ENCODE measurements at regions not wholly inside any gene's neighbourhood (a gene's known extent, or its start where the extent isn't known, plus 50 kb on each side); places are given as distances from the start of the nearest gene placed in this dataset.
"Not testable (repeated sequence)": the region's sequence is repeated elsewhere in the genome, so short reads cannot be mapped to it uniquely, and the experiment has no call there.

DNA sequence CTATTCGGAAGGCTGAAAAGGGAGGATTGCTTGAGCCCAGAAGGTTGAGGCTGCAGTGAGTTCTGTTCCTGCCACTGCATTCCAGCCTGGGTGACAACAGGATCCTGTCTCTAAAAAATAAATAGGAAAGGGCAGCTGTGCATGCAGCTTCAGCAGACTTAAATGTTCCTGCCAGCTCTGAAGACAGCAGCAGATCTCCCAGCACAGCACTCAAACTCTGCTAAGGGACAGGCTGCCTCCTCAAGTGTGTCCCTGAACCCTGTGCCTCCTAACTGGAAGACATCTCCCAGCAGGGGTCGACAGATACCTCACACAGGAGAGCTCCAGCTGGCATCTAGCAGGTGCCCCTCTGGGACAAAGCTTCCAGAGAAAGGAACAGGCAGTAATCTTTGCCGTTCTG lies 117.9 kb downstream of the CXCL12 start:
- DNase-seq: no peak

DNA sequence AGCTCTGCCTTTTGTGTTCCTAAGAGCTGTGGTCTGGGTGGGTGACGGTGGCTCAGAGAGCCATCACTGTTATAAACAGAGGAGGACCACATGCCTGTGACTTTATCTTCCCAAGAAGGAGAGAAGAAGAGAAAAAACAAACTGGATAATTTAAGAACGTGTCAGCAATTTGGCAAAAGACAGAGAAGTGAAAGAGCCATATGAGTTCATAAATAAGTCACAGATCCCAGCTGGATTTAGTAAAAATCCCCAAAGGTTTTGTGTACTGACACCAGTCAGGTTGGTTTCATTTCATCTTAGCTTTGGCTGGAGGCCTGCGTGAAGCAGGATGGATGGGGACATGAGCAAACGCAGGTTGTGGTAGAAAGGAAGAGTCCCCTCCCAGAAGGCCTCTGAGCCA lies 120.7 kb downstream of the CXCL12 start:
- DNase-seq: no peak

DNA sequence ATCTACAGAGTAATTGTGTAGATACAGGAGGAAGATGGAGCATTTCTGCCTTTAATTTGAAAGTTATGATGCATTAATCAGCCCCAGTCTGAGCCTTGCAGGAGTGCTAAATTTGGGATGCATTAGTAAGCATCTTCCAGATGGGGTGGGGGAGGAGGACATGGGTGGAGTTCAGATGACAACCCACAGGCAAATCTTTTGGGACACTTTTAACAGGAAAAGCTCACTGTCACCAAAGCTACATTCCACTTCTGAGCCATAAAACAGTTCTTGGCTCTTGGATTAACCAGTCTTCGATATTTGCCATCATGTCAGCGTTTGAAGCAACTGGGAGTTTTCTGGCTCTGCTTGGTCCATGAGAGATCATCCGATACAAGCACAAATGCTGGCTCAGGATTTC lies 121.1 kb downstream of the CXCL12 start:
- DNase-seq: no peak

DNA sequence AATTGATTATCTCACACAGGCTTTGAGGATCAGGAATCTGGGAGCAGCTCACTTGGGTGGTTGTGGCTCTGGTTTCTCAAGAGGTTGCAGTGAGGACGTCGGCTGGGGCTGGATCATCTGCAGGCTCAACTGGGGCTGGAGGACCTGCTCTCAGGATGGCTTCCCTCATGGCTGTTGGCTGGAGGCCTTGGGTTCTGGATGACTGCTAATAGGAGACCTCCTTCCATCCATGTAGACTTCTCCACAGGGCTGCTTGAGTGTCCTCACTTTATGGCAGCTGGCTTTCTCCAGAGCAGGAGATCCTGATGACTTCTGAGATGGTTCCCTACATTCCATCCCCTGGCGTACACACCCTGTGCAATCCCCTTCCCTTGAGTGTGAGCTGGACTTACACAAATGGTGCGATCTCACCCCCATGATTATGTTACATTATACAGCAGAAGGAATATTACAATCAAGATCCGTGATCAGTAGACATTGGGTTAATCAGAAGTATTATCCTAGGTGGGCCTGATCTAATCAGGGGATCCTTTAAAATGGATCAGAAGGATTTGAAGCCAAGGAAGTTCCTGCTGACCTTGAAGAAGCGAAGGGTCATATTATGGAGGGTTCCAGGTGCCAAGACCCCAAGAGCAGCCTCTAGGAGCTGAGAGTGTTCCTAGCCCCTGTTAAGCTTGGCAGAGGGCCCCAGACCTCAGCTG lies 122.2 kb downstream of the CXCL12 start:
- DNase-seq: no peak

DNA sequence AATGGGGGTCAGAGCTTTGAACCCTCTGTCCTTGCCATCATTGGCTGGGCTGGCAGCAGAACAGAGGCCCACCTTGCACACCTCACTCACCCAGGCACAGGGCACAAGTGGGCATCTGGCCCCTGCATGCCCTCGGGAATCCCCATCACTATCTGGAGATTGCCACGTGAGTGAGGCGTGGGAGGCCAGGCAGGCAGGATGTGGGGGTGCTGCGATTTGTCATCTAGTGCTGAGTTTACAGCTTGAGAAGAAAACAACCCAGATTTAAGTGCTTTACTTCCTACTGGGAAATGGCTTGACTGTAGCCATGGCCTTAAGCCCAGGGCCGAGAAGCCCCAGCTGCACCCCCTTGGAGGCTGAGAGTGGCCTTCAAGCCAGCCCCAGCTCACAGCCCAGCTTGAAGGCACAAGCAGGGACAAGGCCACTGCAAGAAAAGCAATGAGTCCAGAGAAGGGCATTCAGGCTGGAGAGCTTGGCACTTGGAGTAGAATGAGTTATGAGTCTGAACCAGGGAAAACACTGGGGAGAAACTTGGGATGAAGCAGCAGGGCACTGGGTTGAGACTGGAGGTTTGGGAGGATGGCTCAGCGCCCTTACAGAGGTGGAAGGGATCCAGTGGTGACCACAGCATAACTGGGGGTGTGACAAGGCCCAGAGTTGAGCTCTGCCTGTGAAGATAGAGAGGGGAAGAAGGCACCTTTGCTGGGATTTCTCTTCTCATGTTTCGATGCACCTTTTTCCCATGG lies 123.0 kb downstream of the CXCL12 start:
- DNase-seq: no peak

DNA sequence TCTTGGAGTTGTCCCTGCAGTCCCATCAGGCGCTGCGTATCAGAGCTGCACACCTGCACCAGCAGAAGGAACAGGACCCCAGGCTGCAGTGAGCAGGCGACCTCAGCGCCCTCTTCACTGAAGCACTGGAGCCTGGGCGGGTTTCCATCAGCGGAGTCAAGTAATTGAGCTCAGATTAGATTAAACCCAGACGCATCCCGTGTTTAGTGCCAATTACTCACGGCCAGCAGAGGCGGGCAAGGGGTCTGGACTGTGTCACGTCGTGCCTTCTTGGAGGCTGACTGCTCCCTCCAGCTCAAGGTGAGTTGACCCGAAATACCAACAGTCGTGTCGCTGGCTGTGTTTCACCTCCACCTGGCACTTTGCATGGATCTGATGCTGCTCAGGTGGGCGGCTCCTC lies 123.6 kb downstream of the CXCL12 start:
- no peak for DNase-seq

DNA sequence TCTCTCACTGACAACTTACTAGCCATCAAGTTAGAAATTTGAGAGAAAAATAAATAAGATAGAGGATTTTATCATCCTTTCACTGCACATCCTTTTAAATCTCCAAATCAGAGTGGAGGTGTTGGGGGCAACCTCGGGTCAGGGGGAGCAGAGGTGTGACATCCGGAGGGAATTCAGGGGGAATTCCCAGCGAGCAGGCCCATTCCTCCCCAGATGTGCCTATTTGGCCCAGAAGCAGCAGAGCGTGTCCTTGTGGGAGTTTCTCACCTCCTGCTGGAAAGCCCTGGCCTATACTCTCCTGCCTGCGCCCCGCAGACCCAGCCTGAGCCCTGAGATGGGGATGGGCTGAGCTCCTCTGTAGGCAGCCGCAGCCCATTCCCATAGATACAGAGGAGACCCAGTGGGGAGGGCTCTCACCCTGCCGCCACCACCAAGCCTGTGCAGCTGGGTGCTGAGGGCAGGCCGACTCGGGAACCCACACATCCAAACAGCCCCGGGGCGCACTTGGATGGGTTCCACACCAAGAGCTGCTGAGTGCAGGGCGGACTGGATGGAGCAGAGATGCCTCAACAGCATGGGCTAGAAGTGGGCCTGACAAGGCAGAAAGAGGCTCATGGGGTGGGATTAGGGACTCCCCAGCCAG lies 124.5 kb downstream of the CXCL12 start:
- no peak for DNase-seq

DNA sequence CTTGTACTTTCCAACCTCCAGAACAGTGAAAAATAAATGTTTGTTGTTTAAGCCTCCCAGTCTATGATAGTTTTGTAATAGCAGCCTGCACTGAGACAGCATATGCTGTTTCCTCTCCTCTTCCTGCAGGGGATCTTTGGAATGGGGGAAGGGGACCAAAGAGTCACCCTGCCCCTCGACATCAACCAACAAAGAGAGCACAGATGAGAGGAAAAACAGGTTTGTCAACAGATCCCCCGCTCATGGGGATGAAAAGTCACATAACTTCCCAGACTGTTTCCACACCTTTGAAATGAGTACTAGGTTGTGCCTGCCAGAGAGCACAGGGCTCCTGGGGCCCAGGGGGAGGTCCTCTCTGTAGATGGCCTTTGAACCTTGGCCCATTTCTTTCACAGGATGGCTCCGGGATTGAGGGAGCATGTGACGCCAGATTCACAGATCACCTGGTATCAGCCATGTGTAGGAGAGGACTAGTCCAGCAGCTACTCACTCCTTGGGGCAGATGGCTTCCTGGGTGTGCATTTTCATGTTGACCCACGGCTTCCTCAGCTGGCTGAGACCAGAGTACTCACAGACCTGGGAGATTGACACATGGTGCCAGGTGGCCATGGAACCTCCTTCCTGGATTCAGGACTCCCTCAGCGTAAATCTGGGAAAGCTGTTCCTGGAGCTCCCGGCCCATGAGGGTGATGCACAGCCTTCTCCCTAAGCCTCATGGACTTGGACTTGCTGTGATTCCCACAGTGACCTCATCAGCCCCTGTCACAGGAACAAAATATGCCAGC lies 125.6 kb downstream of the CXCL12 start:
- no peak for DNase-seq

DNA sequence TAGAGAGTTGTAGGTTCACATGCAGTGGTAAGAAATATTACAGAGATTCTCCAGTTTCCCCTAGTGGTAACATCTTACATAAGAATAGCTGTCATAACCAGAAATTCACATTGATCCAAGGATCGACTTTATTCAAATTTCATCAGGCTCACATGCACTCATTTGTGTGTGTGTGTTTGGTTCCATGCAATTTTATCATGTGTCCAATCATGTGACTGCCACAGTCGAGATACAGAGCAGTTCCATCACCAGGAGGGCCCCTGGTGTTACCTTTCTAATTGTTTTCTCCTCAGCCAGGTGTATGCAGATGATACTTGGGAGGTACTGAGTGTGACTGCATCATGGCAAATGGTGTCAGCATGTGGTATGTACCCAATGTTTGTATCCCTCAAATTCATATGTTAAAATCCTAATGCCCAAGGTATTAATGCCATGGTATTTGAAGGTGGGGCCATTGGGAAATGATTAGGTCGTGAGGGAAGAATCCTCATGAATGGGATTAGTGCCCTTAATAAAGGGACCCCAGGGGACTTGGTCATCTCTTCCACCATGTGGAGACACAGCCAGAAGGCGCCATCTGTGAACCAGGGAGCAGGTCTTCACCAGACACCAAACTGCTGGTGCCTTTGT lies 126.3 kb downstream of the CXCL12 start:
- no peak for DNase-seq

DNA sequence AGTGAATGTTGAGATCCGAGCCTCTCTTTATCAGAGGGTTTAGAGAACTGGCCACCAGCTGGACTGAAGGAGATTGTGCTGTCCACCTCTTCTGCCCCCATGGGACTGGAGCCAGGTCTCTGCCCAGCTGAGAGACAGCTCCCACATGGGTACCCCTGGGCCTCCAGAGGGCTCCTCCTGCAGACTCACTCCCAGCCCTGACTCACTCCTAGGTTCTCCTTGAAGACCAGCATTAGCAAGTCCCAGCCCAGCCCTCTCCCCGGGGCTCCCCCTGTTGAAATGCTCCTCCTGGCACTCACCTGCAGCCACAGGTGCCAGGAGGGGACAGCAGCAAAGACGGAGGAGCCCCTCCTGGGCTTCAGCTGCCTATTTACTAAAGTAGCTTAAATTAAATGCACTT lies 126.9 kb downstream of the CXCL12 start:
- DNase-seq: no peak

DNA sequence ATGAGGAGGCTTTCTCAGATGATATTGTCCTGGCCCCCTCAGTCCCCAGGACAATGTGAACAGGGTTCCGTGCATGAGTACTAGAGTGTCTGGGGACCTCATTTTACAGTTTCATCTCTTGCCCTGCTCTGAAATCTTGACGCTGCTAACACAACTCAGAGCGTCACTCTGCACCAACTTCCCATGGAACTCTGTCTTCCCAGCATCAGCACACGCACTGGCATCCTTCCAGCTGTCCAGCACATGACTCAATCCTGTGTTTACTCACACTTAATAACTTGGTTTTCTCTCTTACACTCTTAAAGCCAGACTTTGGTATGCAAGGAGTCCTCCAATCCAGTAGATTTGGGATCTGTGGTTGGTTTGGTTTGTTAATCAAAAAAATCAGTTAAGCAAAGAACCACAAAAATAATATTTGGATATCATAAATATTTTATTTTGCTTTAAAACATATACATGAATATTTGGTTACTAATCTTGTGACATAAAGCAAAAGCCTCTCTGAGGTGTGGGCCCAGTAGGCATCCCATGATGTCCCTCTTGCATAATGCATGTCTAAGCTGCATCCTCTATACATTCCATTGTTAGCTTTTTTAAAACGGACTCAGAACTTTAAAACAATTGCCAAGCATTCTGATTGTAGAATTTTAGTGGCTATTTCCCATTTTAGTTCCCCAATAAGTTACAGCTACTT lies 131.0 kb downstream of the CXCL12 start:
- DNase-seq: no peak

DNA sequence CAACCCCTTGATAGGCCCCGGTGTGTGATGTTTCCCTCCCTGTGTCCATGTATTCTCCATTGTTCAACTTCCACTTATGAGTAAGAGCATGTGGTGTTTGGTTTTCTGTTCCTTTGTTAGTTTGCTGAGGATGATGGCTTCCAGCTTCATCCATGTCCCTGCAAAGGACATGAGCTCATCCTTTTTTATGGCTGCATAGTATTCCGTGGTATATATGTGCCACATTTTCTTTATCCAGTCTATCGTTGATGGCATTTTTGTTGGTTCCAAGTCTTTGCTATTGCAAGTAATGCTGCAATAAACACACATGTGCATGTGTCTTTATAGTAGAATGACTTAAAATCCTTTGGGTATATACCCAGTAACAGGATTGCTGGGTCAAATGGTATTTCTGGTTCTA lies 132.3 kb downstream of the CXCL12 start:
- not testable (repeated sequence) for DNase-seq

DNA sequence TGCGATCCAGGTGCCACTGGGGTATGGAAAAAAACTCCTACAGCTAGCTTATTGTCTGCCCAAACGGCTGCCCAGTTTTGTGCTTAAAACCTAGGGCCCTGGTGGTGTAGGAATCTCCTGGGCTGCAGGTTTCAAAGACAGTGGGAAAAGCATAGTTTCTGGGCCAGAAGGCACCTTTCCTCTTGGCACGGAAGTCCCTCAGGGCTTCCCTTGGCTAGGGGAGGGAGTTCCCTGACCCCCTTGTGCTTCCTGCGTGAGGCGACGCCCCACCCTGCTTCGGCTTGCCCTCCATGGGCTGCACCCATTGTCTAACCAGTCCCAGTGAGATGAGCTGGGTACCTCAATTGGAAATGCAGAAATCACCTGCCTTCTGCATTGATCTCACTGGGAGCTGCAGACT lies 135.0 kb downstream of the CXCL12 start:
- DNase-seq: not testable (repeated sequence)

DNA sequence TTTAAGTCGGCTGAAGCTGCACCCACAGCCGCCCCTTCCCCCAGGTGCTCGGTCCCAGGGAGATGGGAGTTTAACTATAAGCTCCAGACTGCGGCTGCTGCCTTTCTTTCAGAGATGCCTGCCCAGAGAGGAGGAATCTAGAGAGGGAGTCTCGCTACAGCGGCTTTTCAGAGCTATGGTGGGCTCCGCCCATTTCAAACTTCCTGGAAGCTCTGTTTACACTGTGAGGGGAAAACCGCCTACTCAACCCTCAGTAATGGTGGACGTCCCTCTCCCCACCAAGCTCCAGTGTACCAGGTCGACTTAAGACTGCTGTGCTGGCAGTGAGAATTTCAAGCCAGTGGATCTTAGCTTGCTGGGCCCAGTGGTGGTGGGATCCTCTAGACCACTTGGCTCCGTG lies 135.4 kb downstream of the CXCL12 start:
- no peak for DNase-seq

DNA sequence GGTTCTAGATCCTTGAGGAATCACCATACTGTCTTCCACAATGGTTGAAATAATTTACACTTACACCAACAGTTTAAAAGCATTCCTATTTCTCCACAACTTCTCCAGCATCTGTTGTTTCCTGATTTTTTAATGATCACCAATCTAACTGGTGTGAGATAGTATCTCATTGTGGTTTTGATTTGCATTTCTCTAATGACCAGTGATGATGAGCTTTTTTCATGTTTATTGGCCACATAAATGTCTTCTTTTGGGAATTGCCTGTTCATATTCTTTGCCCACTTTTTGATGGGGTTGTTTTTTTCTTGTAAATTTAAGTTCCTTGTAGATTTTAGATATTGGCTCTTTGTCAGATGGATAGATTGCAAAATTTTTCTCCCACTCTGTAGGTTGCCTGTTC lies 138.2 kb downstream of the CXCL12 start:
- not testable (repeated sequence) for DNase-seq

DNA sequence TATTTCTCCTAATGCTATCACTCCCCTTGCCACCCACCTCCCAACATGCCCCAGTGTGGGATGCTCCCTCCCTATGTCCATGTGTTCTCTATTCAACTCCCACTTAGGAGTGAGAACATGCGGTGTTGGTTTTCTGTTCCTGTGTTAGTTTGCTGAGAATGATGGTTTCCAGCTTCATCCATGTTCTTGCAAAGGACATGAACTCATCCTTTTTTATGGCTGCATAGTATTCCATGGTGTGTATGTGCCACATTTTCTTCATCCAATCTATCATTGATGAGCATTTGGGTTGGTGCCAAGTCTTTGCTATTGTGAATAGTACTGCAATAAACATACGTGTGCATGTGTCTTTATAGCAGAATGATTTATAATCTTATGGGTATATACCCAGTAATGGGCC lies 138.6 kb downstream of the CXCL12 start:
- DNase-seq: not testable (repeated sequence)

DNA sequence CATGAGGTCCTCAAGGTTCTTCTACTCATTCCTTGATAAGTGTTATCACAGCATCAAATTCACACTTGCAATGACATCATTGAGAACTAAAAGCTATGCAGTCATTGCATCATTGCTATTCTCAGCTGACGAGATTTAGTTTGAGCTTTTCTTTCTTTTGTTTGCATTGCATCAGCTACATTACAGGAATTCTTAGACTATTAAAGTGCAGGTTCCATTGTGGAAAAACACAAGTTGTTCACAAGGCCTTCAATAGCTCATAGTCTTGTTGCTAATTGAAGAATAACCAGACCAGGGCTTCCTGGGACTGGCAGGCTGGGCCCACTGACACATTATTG lies 139.3 kb downstream of the CXCL12 start:
- no peak for DNase-seq

DNA sequence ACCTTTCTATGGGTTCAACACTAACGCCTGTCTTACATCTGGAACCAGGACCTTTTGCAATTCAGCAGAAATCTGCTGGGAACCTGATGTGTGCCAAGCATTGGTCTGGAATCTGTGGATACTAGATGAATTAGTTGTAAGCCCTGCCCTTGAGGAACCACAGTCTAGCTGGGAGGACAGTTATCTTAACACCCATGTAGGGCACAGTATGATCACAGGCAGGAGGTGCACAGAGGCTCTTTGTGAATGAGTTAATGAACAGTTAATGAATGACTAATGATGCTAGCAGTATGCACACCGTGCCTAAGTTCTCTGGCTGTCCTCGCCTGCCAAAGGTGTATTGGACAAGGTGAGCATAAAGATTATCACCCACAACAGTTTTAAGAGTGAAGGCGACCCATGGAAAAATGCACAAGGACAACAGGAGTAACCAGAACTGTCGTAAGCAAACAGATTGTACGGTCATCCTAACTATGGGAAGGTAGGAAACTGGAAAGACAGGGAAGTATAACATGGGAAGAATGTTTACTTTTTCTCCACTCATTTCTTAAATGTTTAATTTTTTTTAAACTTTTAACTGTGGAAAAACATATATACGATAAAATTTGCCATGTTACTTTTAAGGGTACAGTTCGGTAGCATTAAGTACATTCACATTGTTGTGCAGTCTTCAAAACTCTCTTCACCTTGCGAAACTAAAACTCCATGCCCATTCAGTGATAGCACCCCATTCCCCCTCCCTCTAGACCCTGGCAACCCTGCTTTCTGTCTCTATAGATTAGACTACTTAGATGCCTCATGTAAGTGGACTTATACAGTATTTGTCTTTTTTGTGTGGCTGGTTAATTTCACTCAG lies 139.9 kb downstream of the CXCL12 start:
- no peak for DNase-seq

DNA sequence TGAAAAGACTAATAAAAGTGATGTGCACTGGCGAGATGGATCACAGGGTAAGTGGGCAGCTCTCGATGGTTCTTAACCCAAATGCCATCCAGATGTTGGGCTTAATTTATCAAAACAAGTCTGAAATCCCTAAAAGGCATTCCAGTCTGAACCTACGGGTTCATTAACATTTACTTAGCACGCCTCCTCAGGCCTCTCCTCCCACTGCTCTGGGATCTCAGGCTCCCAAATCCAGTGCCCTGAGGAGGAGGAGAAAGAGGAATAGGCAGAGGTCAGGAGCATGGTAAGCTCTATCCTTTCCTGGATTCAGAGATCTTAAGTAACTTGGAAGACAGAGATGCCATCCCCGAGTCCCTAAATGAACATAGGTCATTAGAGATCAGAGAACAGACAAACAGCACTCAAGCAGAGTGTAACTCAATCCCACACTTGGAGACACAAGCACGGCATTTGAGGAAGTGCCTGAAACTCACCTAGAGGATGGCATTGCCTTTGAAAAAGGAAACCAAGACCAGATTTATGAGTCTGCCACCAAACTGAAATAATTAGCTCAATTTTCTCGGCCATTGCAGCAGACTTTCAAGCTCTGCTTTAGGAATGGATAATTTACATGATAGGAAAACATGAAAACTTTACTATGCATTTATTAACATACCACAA lies 140.9 kb downstream of the CXCL12 start:
- no peak for DNase-seq

DNA sequence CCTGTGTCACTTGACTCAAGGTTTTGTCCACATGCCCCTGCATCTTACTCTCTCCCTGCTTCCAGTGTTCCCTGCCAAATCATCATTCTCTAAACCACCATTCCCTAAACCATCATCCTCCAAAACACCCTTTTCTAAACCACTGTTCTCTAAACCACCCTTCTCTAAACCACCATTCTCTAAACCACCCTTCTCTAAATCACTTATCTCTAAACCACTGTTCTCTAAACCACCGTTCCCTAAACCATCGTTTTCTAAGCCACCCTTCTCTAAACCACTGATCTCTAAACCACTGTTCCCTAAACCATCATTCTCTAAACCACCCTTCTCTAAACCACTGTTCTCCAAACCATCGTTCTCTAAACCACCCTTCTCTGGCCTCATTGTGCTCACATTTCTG lies 142.1 kb downstream of the CXCL12 start:
- no peak for DNase-seq

DNA sequence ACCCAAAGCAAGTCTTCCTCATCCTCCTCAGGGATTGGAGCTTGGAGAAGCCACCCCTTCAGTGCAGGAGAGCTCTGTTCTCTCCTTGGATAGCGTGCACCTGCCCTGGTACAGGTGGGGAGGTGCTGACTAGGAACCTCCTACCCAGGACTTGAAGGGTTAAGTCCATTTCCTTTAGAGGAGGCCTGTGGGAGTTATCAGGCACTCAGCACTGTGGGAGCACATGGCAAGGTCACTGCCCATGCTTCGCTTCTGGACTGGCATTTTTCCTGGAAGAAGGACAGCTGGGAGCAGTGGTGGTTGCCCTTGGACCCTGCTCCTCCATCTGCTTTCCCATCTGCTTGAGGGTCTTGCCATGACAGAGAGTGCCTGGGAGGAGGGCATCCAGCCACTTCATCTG lies 142.8 kb downstream of the CXCL12 start:
- DNase-seq: no peak

All from stimulated activated CD4-positive, alpha-beta T cell treated with anti-CD3 and anti-CD28 coated beads, Interleukin-1b, Interleukin-23, amount 100 ng/mL, for 48 hours (primary cell).